Ishikawa (cell line): ENCODE measurements at regions not wholly inside any gene's neighbourhood (a gene's known extent, or its start where the extent isn't known, plus 50 kb on each side); places are given as distances from the start of the nearest gene placed in this dataset.

ENCODE experiments used
- MAX ChIP-seq: IDR thresholded peaks from 2 replicates; pipeline ENCODE4 v1.6.1; 2012
- TAF1 ChIP-seq: IDR thresholded peaks from 2 replicates; pipeline ENCODE4 v1.6.1; 2012; ENCODE audit warnings: low read depth, mild to moderate bottlenecking

GRCh38 chr16:85172455-85173145 lies 60.3 kb upstream of the CIBAR2 start:
- TF ChIP-seq TAF1 (no peak), MAX (no peak)
